H9 (cell line): ENCODE measurements at regions not wholly inside any gene's neighbourhood (a gene's known extent, or its start where the extent isn't known, plus 50 kb on each side); places are given as distances from the start of the nearest gene placed in this dataset.

Experiments used
- DNase-seq: peaks from one replicate; pipeline ENCODE4 v3.0.0-alpha.2; 2017
- H2AFZ ChIP-seq: one replicate; pipeline ENCODE4 v1.6.1; 2013; ENCODE audit warnings: mild to moderate bottlenecking, low read length, control low read depth, moderate library complexity
- H2AK5ac ChIP-seq: 2 replicates; pipeline ENCODE4 v1.6.1; 2013; ENCODE audit warnings: low read length, control low read depth, mixed read lengths; ENCODE audit not compliant: insufficient read length
- H2BK120ac ChIP-seq: one replicate; pipeline ENCODE4 v1.6.1; 2013; ENCODE audit warnings: low read depth, mild to moderate bottlenecking, low read length, control low read depth, inconsistent platforms; ENCODE audit not compliant: poor library complexity, severe bottlenecking
- H2BK12ac ChIP-seq: 2 replicates; pipeline ENCODE4 v1.6.1; 2013; ENCODE audit warnings: low read length, control low read depth, mixed read lengths, low read depth; ENCODE audit not compliant: insufficient read length
- H2BK15ac ChIP-seq: 2 replicates; pipeline ENCODE4 v1.6.1; 2013; ENCODE audit warnings: low read depth, low read length, control low read depth
- H2BK20ac ChIP-seq: one replicate; pipeline ENCODE4 v1.6.1; 2013; ENCODE audit warnings: low read depth, mild to moderate bottlenecking, low read length, control low read depth, inconsistent platforms; ENCODE audit not compliant: poor library complexity, severe bottlenecking
- H2BK5ac ChIP-seq: 2 replicates; pipeline ENCODE4 v1.6.1; 2013; ENCODE audit warnings: low read length, control low read depth, mixed read lengths; ENCODE audit not compliant: insufficient read length
- H3K14ac ChIP-seq: 2 replicates; pipeline ENCODE4 v1.6.1; 2013; ENCODE audit warnings: low read length, control low read depth; ENCODE audit not compliant: insufficient read depth
- H3K18ac ChIP-seq: 2 replicates; pipeline ENCODE4 v1.6.1; 2013; ENCODE audit warnings: low read depth, mild to moderate bottlenecking, mixed read lengths, low read length, control low read depth; ENCODE audit not compliant: insufficient read length
- H3K23ac ChIP-seq: 2 replicates; pipeline ENCODE4 v1.6.1; 2013; ENCODE audit warnings: low read length, control low read depth, mixed read lengths, low read depth; ENCODE audit not compliant: insufficient read length
- H3K23me2 ChIP-seq: 2 replicates; pipeline ENCODE4 v1.6.1; 2013; ENCODE audit warnings: low read depth, mild to moderate bottlenecking, mixed read lengths, low read length, control low read depth; ENCODE audit not compliant: insufficient read length, poor library complexity, severe bottlenecking
- H3K27ac ChIP-seq: 2 replicates; pipeline ENCODE4 v1.5.1; 2013; ENCODE audit warnings: low read length, control low read depth, mixed read lengths, low read depth; ENCODE audit not compliant: insufficient read length
- H3K27me3 ChIP-seq: 2 replicates; pipeline ENCODE4 v1.6.1; 2013; ENCODE audit warnings: low read length, control low read depth, inconsistent platforms; ENCODE audit not compliant: insufficient read depth
- H3K4ac ChIP-seq: 2 replicates; pipeline ENCODE4 v1.6.1; 2013; ENCODE audit warnings: low read depth, mild to moderate bottlenecking, control low read depth, inconsistent platforms, low read length, moderate library complexity
- H3K4me1 ChIP-seq: 2 replicates; pipeline ENCODE4 v1.6.1; 2013; ENCODE audit warnings: low read length, control low read depth, inconsistent platforms; ENCODE audit not compliant: insufficient read depth
- H3K4me2 ChIP-seq: 2 replicates; pipeline ENCODE4 v1.6.1; 2013; ENCODE audit warnings: low read length, control low read depth, mixed read lengths; ENCODE audit not compliant: insufficient read length, insufficient read depth
- H3K56ac ChIP-seq: 2 replicates; pipeline ENCODE4 v1.6.1; 2013; ENCODE audit warnings: low read depth, mild to moderate bottlenecking, mixed read lengths, low read length, control low read depth; ENCODE audit not compliant: insufficient read length
- H3K79me1 ChIP-seq: 2 replicates; pipeline ENCODE4 v1.6.1; 2013; ENCODE audit warnings: low read depth, mild to moderate bottlenecking, moderate library complexity, low read length, control low read depth, inconsistent platforms; ENCODE audit not compliant: insufficient read depth, poor library complexity, severe bottlenecking
- H3K79me2 ChIP-seq: 2 replicates; pipeline ENCODE4 v1.6.1; 2013; ENCODE audit warnings: low read length, control low read depth, inconsistent platforms; ENCODE audit not compliant: insufficient read depth
- H3K9ac ChIP-seq: 2 replicates; pipeline ENCODE4 v1.6.1; 2013; ENCODE audit warnings: low read length, control low read depth, mixed read lengths; ENCODE audit not compliant: insufficient read length; ENCODE audit errors: extremely low read depth
- H3K9me3 ChIP-seq: one replicate; pipeline ENCODE4 v1.6.1; 2013; ENCODE audit warnings: low read depth, low read length, inconsistent platforms; ENCODE audit not compliant: control insufficient read depth
- H3T11ph ChIP-seq: one replicate; pipeline ENCODE4 v1.6.1; 2013; ENCODE audit warnings: mild to moderate bottlenecking, low read length, control low read depth, inconsistent platforms
- H4K20me1 ChIP-seq: one replicate; pipeline ENCODE4 v1.6.1; 2013; ENCODE audit not compliant: control insufficient read depth, insufficient read length, insufficient read depth
- H4K5ac ChIP-seq: 2 replicates; pipeline ENCODE4 v1.6.1; 2013; ENCODE audit warnings: low read depth, mild to moderate bottlenecking, mixed read lengths, low read length, control low read depth; ENCODE audit not compliant: insufficient read length
- H4K8ac ChIP-seq: replicated peaks from 2 replicates; pipeline ENCODE4 v1.6.1; 2013; ENCODE audit warnings: low read length, control low read depth, mixed read lengths, low read depth; ENCODE audit not compliant: insufficient read length
- H4K91ac ChIP-seq: 2 replicates; pipeline ENCODE4 v1.6.1; 2013; ENCODE audit warnings: low read depth, mild to moderate bottlenecking, moderate library complexity, mixed read lengths, low read length, control low read depth; ENCODE audit not compliant: insufficient read length
- H3K27ac Mint-ChIP-seq, 3 experiments: 2 replicates in 2 of 3; 3 replicates in 1 of 3; pipeline ENCODE4 v1.8.0; 2020 to 2021; ENCODE audit warnings: mixed read lengths in 3 of 3, mild to moderate bottlenecking in 1 of 3, moderate library complexity in 1 of 3
- H3K27me3 Mint-ChIP-seq: 2 replicates; pipeline ENCODE4 v1.8.0; 2021; ENCODE audit warnings: low read depth, mild to moderate bottlenecking, moderate library complexity, mixed read lengths
- H3K36me3 Mint-ChIP-seq, 3 experiments: 2 replicates in 2 of 3; 3 replicates in 1 of 3; pipeline ENCODE4 v1.8.0; 2020 to 2021; ENCODE audit warnings: low read depth in 3 of 3, mixed read lengths in 3 of 3; ENCODE audit not compliant: insufficient read depth in 1 of 3
- H3K4me1 Mint-ChIP-seq, 2 experiments: 2 replicates each; pipeline ENCODE4 v1.8.0; 2020; ENCODE audit warnings: mixed read lengths in 2 of 2
- H3K4me3 Mint-ChIP-seq, 2 experiments: 2 replicates in 1 of 2; 3 replicates in 1 of 2; pipeline ENCODE4 v1.8.0; 2020 to 2021; ENCODE audit warnings: mild to moderate bottlenecking in 2 of 2, mixed read lengths in 2 of 2, moderate library complexity in 1 of 2
- H3K9me3 Mint-ChIP-seq, 2 experiments: 2 replicates in 1 of 2; 3 replicates in 1 of 2; pipeline ENCODE4 v1.8.0; 2020; ENCODE audit warnings: mild to moderate bottlenecking in 2 of 2, mixed read lengths in 2 of 2, moderate library complexity in 1 of 2
- WGBS: extraction: QIAGEN DNeasy Blood & Tissue Kit; methylation state at CpG from one replicate; pipeline ENCODE4 v1.1.7; 2013; ENCODE audit warnings: missing lambda C conversion rate, low lambda C conversion rate, mixed read lengths; ENCODE audit not compliant: insufficient read length; ENCODE audit errors: extremely low coverage; 5-methylcytosine and 5-hydroxymethylcytosine counted together
- TF ChIP-seq, protein P1 (sequence below): fragments of 200-600 bp; sonication (generic); conservative IDR thresholded peaks from 3 replicates; pipeline ENCODE4 v1.8.0; 2021; ENCODE audit warnings: antibody characterized with exemption, mild to moderate bottlenecking

DNA sequence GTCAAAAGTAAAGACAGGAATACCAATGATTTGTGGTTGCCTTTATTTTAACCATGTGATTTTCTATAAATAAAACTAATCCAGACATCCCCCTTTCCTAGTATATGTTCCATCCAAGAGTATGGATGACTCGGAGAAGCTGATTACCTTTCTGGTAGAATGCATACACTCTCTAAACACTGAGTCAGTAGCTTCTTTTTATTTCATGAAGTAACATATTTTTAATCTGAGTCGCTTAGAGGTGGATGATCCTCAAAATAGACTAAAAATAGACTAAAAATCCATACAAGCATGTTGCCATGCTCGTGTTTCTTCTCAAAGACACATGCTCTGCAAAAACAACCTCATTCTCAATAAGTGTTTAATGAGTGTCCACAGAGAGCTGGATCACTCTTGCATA is 263.7 kb downstream of the COL12A1 start:
- no peak overlapping the region for H3K4me3 Mint-ChIP-seq
- Histone ChIP-seq H4K20me1 (no peaks in the 10 kb centered on the region), H2AK5ac (no peak overlapping the region), H3K23ac (no peak overlapping the region), H2AFZ (no peak overlapping the region), H3K4me2 (no peak overlapping the region), H3K27ac (no peak overlapping the region), H3K18ac (no peak overlapping the region), H3K23me2 (no peaks in the 10 kb centered on the region), H3K27me3 (no peaks in the 10 kb centered on the region), H3K79me2 (no peaks in the 10 kb centered on the region), H2BK20ac (no peak overlapping the region), H3K9me3 (no peaks in the 10 kb centered on the region), H3K4me1 (no peaks in the 10 kb centered on the region), H3K56ac (no peak overlapping the region), H2BK15ac (no peak overlapping the region), H3K4ac (no peak overlapping the region), H3K79me1 (no peaks in the 10 kb centered on the region), H2BK12ac (no peak overlapping the region), H4K8ac (no peak overlapping the region), H2BK120ac (no peak overlapping the region), H2BK5ac (no peak overlapping the region), H3K14ac (no peak overlapping the region), H3K9ac (no peak overlapping the region), H4K91ac (no peak overlapping the region), H4K5ac (no peak overlapping the region), H3T11ph (no peak overlapping the region)
- peaks cover 0 to 4% of the 10 kb centered on the region in 2 experiments; a peak in 2 of 4 replicates for H3K4me1 Mint-ChIP-seq
- no peaks in the 10 kb centered on the region for H3K27me3 Mint-ChIP-seq
- no peak for DNase-seq
- TF ChIP-seq, protein P1, sequence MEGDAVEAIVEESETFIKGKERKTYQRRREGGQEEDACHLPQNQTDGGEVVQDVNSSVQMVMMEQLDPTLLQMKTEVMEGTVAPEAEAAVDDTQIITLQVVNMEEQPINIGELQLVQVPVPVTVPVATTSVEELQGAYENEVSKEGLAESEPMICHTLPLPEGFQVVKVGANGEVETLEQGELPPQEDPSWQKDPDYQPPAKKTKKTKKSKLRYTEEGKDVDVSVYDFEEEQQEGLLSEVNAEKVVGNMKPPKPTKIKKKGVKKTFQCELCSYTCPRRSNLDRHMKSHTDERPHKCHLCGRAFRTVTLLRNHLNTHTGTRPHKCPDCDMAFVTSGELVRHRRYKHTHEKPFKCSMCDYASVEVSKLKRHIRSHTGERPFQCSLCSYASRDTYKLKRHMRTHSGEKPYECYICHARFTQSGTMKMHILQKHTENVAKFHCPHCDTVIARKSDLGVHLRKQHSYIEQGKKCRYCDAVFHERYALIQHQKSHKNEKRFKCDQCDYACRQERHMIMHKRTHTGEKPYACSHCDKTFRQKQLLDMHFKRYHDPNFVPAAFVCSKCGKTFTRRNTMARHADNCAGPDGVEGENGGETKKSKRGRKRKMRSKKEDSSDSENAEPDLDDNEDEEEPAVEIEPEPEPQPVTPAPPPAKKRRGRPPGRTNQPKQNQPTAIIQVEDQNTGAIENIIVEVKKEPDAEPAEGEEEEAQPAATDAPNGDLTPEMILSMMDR: no peak
- whole genome bisulfite sequencing: no CpG with 5 or more reads among the region's 3 CpGs
- no peaks in the 10 kb centered on the region for H3K9me3 Mint-ChIP-seq
- no peak overlapping the region for H3K27ac Mint-ChIP-seq
- no peaks in the 10 kb centered on the region for H3K36me3 Mint-ChIP-seq
